Panc1 (cell line): ENCODE measurements at regions not wholly inside any gene's neighbourhood (a gene's known extent, or its start where the extent isn't known, plus 50 kb on each side); places are given as distances from the start of the nearest gene placed in this dataset.

Source experiments
- ATAC-seq: fragments of 200-7000 bp; cut with Tn5 transposase; 2 replicates; pipeline ENCODE4 v1.9.1; 2020; ENCODE audit warnings: mild to moderate bottlenecking, moderate library complexity
- BruUV-seq: library from RNA; stranded (reverse); fragments of 400-500 nt; replicated peaks from 2 replicates; lab custom pipeline; 2021; lab: Mats Ljungman, UMichigan
- CTCF ChIA-PET: fragments of 300-600 bp; sonication (Branson Sonifier 250); formaldehyde crosslinking; loops from one replicate; lab custom pipeline; 2022; ENCODE audit warnings: antibody characterized with exemption; lab: Charles Lee
- POLR2A ChIA-PET: fragments of 300-600 bp; sonication (Branson Sonifier 250); formaldehyde crosslinking; loops from one replicate; lab custom pipeline; 2022; ENCODE audit warnings: antibody characterized with exemption; lab: Charles Lee
- DNase-seq: peaks from one replicate; pipeline ENCODE4 v3.0.0-alpha.2; 2010; ENCODE audit warnings: low read depth, low spot score
- H3K27ac ChIP-seq: 2 replicates; pipeline ENCODE4 v1.5.1; 2011; ENCODE audit warnings: mild to moderate bottlenecking, low read length, inconsistent platforms
- H3K27me3 ChIP-seq: fragments of 200-500 bp; sonication (Bioruptor generic); 2 replicates; pipeline ENCODE4 v1.6.0; 2014; ENCODE audit warnings: low read length, inconsistent platforms; ENCODE audit not compliant: control insufficient read depth, insufficient read depth
- H3K36me3 ChIP-seq: fragments of 200-500 bp; sonication (Bioruptor generic); 2 replicates; pipeline ENCODE4 v1.5.1; 2014; ENCODE audit warnings: inconsistent platforms, mild to moderate bottlenecking, low read length, moderate library complexity; ENCODE audit not compliant: control insufficient read depth, insufficient read depth
- H3K4me1 ChIP-seq: 2 replicates; pipeline ENCODE4 v1.5.1; 2011; ENCODE audit warnings: inconsistent platforms, mild to moderate bottlenecking, low read length, moderate library complexity; ENCODE audit not compliant: control insufficient read depth, insufficient read depth
- H3K4me3 ChIP-seq, 2 experiments: 2 replicates each; pipeline ENCODE4 v1.5.1; 2011 to 2012; ENCODE audit warnings: low read depth in 2 of 2, low read length in 2 of 2, mild to moderate bottlenecking in 2 of 2, inconsistent platforms in 1 of 2, moderate library complexity in 1 of 2
- H3K9me3 ChIP-seq: fragments of 200-500 bp; sonication (Bioruptor generic); 2 replicates; pipeline ENCODE4 v1.5.1; 2014; ENCODE audit warnings: low read depth, mild to moderate bottlenecking, inconsistent platforms, low read length, moderate library complexity; ENCODE audit not compliant: control insufficient read depth, insufficient read depth
- POLR2AphosphoS5 ChIP-seq: IDR thresholded peaks from 2 replicates; pipeline ENCODE4 v1.6.1; 2012; ENCODE audit warnings: mild to moderate bottlenecking, low read depth, low read length, moderate library complexity
- SIN3A ChIP-seq: IDR thresholded peaks from 2 replicates; pipeline ENCODE4 v1.6.1; 2012; ENCODE audit warnings: low read depth, mild to moderate bottlenecking, low read length, moderate library complexity, borderline replicate concordance; ENCODE audit not compliant: insufficient read depth
- TCF7L2 ChIP-seq: IDR thresholded peaks from 2 replicates; pipeline ENCODE4 v1.6.1; 2011; ENCODE audit warnings: mild to moderate bottlenecking, low read depth, low read length, inconsistent platforms
- in situ Hi-C: cut with HindIII; loops from 2 replicates; pipeline ENCODE4 v1.10.0; 2016; ENCODE audit warnings: low sequenced_read_pairs, low pct_unique_long_range_greater_than_20kb
- intact Hi-C: fragments of 100-400 bp; cut with micrococcal nuclease; formaldehyde crosslinking; loops from one replicate; pipeline ENCODE4 v1.10.0; 2022; ENCODE audit not compliant: unreplicated experiment
- TF ChIP-seq, protein P1 (sequence below): fragments of 450-650 bp; IDR thresholded peaks from 2 replicates; pipeline ENCODE4 v1.5.1; 2017; ENCODE audit warnings: mild to moderate bottlenecking
- TF ChIP-seq, protein P2 (sequence below), 2 experiments: IDR thresholded peaks; 2 replicates each; pipeline ENCODE4 v1.6.1; 2011 to 2012; ENCODE audit warnings: low read depth in 2 of 2, control low read depth in 1 of 2, low read length in 1 of 2, mild to moderate bottlenecking in 1 of 2, moderate library complexity in 1 of 2; ENCODE audit not compliant: insufficient read depth in 1 of 2

DNA sequence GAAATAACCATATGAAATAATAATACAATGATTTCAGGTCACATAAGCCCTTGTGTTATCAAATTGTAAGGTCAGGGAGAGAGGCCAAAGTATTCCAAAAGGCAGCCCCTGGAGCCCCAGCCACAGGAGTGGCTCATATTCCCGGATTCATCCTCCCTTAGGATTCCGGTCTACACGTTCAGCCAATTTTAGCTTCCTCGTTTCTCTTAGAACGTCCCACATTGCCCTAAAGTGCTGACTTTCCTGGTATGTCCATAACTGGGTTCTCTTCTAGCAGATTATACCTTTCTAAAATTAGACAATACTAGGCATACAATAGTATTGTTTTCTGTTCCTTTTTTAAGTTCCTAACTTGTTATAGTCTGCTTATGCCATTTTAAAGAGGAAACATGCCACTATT lies 192.7 kb upstream of the NOX3 start:
- in situ Hi-C loops, result no loop called here
- TF ChIP-seq, protein P1, sequence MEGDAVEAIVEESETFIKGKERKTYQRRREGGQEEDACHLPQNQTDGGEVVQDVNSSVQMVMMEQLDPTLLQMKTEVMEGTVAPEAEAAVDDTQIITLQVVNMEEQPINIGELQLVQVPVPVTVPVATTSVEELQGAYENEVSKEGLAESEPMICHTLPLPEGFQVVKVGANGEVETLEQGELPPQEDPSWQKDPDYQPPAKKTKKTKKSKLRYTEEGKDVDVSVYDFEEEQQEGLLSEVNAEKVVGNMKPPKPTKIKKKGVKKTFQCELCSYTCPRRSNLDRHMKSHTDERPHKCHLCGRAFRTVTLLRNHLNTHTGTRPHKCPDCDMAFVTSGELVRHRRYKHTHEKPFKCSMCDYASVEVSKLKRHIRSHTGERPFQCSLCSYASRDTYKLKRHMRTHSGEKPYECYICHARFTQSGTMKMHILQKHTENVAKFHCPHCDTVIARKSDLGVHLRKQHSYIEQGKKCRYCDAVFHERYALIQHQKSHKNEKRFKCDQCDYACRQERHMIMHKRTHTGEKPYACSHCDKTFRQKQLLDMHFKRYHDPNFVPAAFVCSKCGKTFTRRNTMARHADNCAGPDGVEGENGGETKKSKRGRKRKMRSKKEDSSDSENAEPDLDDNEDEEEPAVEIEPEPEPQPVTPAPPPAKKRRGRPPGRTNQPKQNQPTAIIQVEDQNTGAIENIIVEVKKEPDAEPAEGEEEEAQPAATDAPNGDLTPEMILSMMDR, result no peak
- TF ChIP-seq, protein P2, sequence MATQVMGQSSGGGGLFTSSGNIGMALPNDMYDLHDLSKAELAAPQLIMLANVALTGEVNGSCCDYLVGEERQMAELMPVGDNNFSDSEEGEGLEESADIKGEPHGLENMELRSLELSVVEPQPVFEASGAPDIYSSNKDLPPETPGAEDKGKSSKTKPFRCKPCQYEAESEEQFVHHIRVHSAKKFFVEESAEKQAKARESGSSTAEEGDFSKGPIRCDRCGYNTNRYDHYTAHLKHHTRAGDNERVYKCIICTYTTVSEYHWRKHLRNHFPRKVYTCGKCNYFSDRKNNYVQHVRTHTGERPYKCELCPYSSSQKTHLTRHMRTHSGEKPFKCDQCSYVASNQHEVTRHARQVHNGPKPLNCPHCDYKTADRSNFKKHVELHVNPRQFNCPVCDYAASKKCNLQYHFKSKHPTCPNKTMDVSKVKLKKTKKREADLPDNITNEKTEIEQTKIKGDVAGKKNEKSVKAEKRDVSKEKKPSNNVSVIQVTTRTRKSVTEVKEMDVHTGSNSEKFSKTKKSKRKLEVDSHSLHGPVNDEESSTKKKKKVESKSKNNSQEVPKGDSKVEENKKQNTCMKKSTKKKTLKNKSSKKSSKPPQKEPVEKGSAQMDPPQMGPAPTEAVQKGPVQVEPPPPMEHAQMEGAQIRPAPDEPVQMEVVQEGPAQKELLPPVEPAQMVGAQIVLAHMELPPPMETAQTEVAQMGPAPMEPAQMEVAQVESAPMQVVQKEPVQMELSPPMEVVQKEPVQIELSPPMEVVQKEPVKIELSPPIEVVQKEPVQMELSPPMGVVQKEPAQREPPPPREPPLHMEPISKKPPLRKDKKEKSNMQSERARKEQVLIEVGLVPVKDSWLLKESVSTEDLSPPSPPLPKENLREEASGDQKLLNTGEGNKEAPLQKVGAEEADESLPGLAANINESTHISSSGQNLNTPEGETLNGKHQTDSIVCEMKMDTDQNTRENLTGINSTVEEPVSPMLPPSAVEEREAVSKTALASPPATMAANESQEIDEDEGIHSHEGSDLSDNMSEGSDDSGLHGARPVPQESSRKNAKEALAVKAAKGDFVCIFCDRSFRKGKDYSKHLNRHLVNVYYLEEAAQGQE (IDR thresholded peaks at IDR 0.05; ENCODE audit: insufficient read depth in 1 of 2, low read depth in 2 of 2, low read length in 1 of 2), result no peak
- no peak for TF ChIP-seq SIN3A
- no peak for TF ChIP-seq TCF7L2
- TF ChIP-seq POLR2AphosphoS5, result no peak
- Histone ChIP-seq H3K4me1 (no peaks in the 10 kb centered on the region), H3K27ac (no peak overlapping the region), H3K4me3 (no peak overlapping the region), H3K9me3 (no peaks in the 10 kb centered on the region), H3K36me3 (no peaks in the 10 kb centered on the region), H3K27me3 (no peaks in the 10 kb centered on the region)
- ATAC-seq (no peak), DNase-seq (no peak)
- CTCF ChIA-PET, result interaction anchor here (0.6 kb wide), 1 partner anchor 120 kb away, joined by 4 read pairs; no protein-coding TSS in a partner anchor
- POLR2A ChIA-PET, result no interaction called here
- no TSS peak for BruUV-seq
- intact Hi-C loops, result no loop called here

DNA sequence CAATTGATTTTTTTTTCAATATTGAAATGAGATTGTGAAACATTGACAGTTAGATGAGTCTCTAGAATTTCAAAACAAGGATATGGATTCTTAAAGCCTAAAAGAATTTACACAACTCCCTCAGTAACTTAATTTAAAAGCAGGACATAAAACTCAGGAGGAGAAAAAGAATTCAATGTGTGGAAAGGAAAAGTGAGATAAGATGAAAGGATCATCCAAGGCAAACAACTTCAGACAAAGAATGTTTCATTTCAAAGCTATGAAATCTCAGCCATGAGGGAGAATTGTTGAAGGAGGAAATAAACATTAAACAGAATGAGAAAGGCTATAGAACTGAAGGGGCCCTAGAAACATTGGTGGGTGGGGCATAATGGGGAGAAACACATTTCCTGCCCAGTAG lies 191.7 kb upstream of the NOX3 start:
- no TSS peak for BruUV-seq
- Histone ChIP-seq H3K27me3 (no peaks in the 10 kb centered on the region), H3K9me3 (no peaks in the 10 kb centered on the region), H3K36me3 (no peaks in the 10 kb centered on the region), H3K4me3 (no peak overlapping the region), H3K27ac (no peak overlapping the region), H3K4me1 (no peaks in the 10 kb centered on the region)
- ATAC-seq (no peak), DNase-seq (no peak)
- CTCF ChIA-PET, result no interaction called here
- no peak for TF ChIP-seq TCF7L2
- TF ChIP-seq SIN3A, result no peak
- TF ChIP-seq, protein P2 (IDR thresholded peaks at IDR 0.05; ENCODE audit: insufficient read depth in 1 of 2, low read depth in 2 of 2, low read length in 1 of 2), result no peak
- TF ChIP-seq, protein P1, result no peak
- TF ChIP-seq POLR2AphosphoS5, result no peak
- POLR2A ChIA-PET, result no interaction called here
- intact Hi-C loops, result no loop called here
- in situ Hi-C loops, result no loop called here
